ENCODE measurements at regions not wholly inside any gene's neighbourhood (a gene's known extent, or its start where the extent isn't known, plus 50 kb on each side); places are given as distances from the start of the nearest gene placed in this dataset.

- no peak for TF ChIP-seq CTCF (conservative IDR thresholded peaks at IDR 0.05; ENCODE audit: low read length)
- TF ChIP-seq EZH2phosphoT487 (IDR thresholded peaks at IDR 0.05; ENCODE audit: borderline replicate concordance) = no peak
Measured at GRCh38 chr4:24736066-24736465, 59.3 kb upstream of the SOD3 start.

Measured in Loucy (cell line).